PC-9 (cell line): ENCODE measurements at regions not wholly inside any gene's neighbourhood (a gene's known extent, or its start where the extent isn't known, plus 50 kb on each side); places are given as distances from the start of the nearest gene placed in this dataset.

Source experiments
- BruUV-seq: library from RNA; stranded (reverse); fragments of 400-500 nt; replicated peaks from 2 replicates; lab custom pipeline; 2021; lab: Mats Ljungman, UMichigan
- CTCF ChIA-PET: fragments of 300-600 bp; sonication (Branson Sonifier 250); formaldehyde crosslinking; loops from one replicate; lab custom pipeline; 2022; ENCODE audit warnings: antibody characterized with exemption; lab: Charles Lee
- POLR2A ChIA-PET: fragments of 300-600 bp; sonication (Branson Sonifier 250); formaldehyde crosslinking; loops from one replicate; lab custom pipeline; 2022; ENCODE audit warnings: antibody characterized with exemption; ENCODE audit not compliant: unreplicated experiment; lab: Charles Lee
- DNase-seq, 2 experiments: peaks; one replicate each; pipeline versions ENCODE4 v3.0.0 to v3.0.0-alpha.2; 2015 to 2022; ENCODE audit warnings: mixed read lengths in 1 of 2
- H2AFZ ChIP-seq: fragments of 200-600 bp; sonication (generic); 2 replicates; pipeline ENCODE4 v1.8.1; 2017; ENCODE audit warnings: antibody characterized with exemption
- H3F3A ChIP-seq: fragments of 200-600 bp; sonication (generic); 2 replicates; pipeline ENCODE4 v1.8.1; 2017; ENCODE audit warnings: antibody characterized with exemption, mild to moderate bottlenecking, low read depth; ENCODE audit not compliant: insufficient read depth
- H3K27ac ChIP-seq: fragments of 200-600 bp; sonication (generic); 2 replicates; pipeline ENCODE4 v1.6.1; 2016; ENCODE audit warnings: mixed run types
- H3K27me3 ChIP-seq: fragments of 200-600 bp; sonication (generic); 2 replicates; pipeline ENCODE4 v1.6.1; 2016; ENCODE audit warnings: low read depth, mixed run types; ENCODE audit not compliant: insufficient read depth
- H3K36me3 ChIP-seq: fragments of 200-600 bp; sonication (generic); 2 replicates; pipeline ENCODE4 v1.6.1; 2016; ENCODE audit warnings: low read depth, mixed run types
- H3K4me1 ChIP-seq: fragments of 200-600 bp; sonication (generic); replicated peaks from 2 replicates; pipeline ENCODE4 v1.6.1; 2016; ENCODE audit warnings: mixed run types; ENCODE audit not compliant: insufficient read depth
- H3K4me2 ChIP-seq: fragments of 200-600 bp; sonication (generic); 2 replicates; pipeline ENCODE4 v1.6.1; 2017; ENCODE audit warnings: mixed run types
- H3K4me3 ChIP-seq: fragments of 200-600 bp; sonication (generic); 2 replicates; pipeline ENCODE4 v1.6.1; 2016; ENCODE audit warnings: mixed run types
- H3K79me2 ChIP-seq: fragments of 200-600 bp; sonication (generic); 2 replicates; pipeline ENCODE4 v1.6.1; 2017; ENCODE audit warnings: low read depth, mixed run types
- H3K9me2 ChIP-seq: fragments of 200-600 bp; sonication (generic); 2 replicates; pipeline ENCODE4 v1.8.1; 2017; ENCODE audit warnings: mild to moderate bottlenecking; ENCODE audit not compliant: insufficient read depth
- H3K9me3 ChIP-seq: fragments of 200-600 bp; sonication (generic); 2 replicates; pipeline ENCODE4 v1.8.1; 2016; ENCODE audit warnings: low read depth; ENCODE audit not compliant: insufficient read depth
- H4K20me1 ChIP-seq: fragments of 200-600 bp; sonication (generic); 2 replicates; pipeline ENCODE4 v1.8.1; 2017; ENCODE audit not compliant: insufficient read depth
- EZH2 ChIP-seq: fragments of 200-600 bp; sonication (generic); IDR thresholded peaks from 2 replicates; pipeline ENCODE4 v1.8.0; 2017; ENCODE audit warnings: antibody characterized with exemption, low read depth
- intact Hi-C: fragments of 100-400 bp; cut with micrococcal nuclease; formaldehyde crosslinking; loops from one replicate; pipeline ENCODE4 v1.10.0; 2022; ENCODE audit not compliant: unreplicated experiment
- TF ChIP-seq, protein P1 (sequence below): fragments of 200-600 bp; sonication (generic); conservative IDR thresholded peaks from 2 replicates; pipeline ENCODE4 v1.6.1; 2017; ENCODE audit warnings: mixed run types, antibody characterized with exemption, mild to moderate bottlenecking, moderate library complexity

DNA sequence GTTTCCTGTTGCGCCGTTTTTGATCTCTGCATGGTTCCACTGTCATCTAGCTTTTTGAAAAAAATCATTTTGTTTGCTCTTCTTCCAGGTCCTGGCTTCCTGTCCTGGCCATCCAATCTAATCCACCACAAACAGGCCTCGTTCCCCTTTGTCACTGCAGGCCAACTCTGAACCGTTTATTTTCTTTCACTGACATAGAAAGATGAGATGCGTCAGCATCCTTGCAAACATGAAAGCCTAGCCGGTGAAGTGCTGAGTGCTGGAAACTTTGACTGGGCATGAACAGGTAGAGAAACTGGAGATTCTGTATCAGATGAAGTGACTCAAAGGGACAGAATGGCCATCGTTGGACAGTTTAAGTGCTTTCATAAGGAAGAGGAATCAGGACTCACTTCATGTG, 1247.8 kb downstream of the TYW1 start:
- BruUV-seq: no TSS peak
- H3K79me2 ChIP-seq: no peaks in the 10 kb centered on the region
- H4K20me1 ChIP-seq: no peaks in the 10 kb centered on the region
- H3K4me3 ChIP-seq: no peak overlapping the region
- H3K36me3 ChIP-seq: no peaks in the 10 kb centered on the region
- intact Hi-C loops: no loop called here
- no peak overlapping the region for H2AFZ ChIP-seq
- H3K27me3 ChIP-seq: no peaks in the 10 kb centered on the region
- H3F3A ChIP-seq: peaks cover 26% of the 10 kb centered on the region
- no peak for DNase-seq
- H3K9me3 ChIP-seq: no peaks in the 10 kb centered on the region; the same call in 1 of the 2 replicates
- no peak overlapping the region for H3K4me2 ChIP-seq
- ChIA-PET POLR2A (no interaction called here), CTCF (no interaction called here)
- no peak overlapping the region; the same call in 1 of the 2 replicates for H3K27ac ChIP-seq
- H3K4me1 ChIP-seq: peaks cover 30% of the 10 kb centered on the region
- no peak for TF ChIP-seq EZH2
- TF ChIP-seq, protein P1, sequence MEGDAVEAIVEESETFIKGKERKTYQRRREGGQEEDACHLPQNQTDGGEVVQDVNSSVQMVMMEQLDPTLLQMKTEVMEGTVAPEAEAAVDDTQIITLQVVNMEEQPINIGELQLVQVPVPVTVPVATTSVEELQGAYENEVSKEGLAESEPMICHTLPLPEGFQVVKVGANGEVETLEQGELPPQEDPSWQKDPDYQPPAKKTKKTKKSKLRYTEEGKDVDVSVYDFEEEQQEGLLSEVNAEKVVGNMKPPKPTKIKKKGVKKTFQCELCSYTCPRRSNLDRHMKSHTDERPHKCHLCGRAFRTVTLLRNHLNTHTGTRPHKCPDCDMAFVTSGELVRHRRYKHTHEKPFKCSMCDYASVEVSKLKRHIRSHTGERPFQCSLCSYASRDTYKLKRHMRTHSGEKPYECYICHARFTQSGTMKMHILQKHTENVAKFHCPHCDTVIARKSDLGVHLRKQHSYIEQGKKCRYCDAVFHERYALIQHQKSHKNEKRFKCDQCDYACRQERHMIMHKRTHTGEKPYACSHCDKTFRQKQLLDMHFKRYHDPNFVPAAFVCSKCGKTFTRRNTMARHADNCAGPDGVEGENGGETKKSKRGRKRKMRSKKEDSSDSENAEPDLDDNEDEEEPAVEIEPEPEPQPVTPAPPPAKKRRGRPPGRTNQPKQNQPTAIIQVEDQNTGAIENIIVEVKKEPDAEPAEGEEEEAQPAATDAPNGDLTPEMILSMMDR: no peak
- no peaks in the 10 kb centered on the region for H3K9me2 ChIP-seq

DNA sequence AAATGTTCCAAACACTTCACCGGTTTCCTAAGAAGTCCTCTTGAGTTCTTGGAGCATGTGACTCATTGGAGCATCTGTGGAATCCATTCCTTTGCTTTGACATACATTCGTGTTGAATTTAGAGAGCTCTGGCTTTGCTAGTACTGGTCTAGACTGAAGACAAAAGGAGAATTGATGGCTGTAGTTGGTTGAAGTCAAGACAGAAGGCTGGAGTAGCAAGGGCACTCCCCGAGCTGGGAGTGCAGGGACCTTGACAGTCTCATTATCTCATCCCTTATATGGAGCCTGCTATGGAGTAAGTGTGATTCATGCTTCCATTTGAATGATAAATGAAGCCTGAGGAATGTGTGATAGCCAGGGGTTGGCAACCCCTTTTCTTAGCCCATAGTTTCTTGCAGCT, 1249.1 kb downstream of the TYW1 start:
- DNase-seq: peak in 1 of 2 experiments; percentile 78
- POLR2A ChIA-PET: no interaction called here

DNA sequence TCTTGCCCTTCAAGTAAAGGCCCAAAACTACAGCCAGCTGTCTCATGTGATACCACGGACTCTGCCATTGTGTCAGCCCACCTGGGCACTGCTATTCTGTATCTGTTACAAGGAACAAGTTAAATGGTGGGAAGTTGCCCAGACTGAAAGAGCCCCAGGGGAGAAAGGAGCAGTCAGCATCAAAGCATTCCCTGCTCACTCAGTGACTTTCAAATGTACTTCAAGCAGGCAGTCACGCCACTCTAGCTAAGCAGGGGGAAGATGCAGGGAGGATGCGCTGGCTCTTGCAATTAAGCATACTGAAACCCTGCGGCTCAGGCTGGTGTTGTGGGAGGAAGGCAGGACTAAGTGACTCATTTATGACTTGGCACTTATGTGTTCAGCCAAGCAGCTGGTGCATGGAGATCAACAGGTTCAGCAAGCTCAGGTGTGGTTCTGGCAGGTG, 1249.6 kb downstream of the TYW1 start:
- intact Hi-C loops: no loop called here
- peak overlapping the region; percentile 97 for H3K27ac ChIP-seq
- DNase-seq: peak; percentile 3 to 99
- BruUV-seq: no TSS peak
- no peaks in the 10 kb centered on the region for H3K36me3 ChIP-seq
- no peaks in the 10 kb centered on the region; the same call in 1 of the 2 replicates for H3K9me3 ChIP-seq
- no peaks in the 10 kb centered on the region for H3K79me2 ChIP-seq
- ChIA-PET POLR2A (no interaction called here), CTCF (no interaction called here)
- no peaks in the 10 kb centered on the region for H3K27me3 ChIP-seq
- H3K4me3 ChIP-seq: peak overlapping the region; percentile 6; the same call in 1 of the 2 replicates
- H4K20me1 ChIP-seq: no peaks in the 10 kb centered on the region
- H3F3A ChIP-seq: peaks cover 26% of the 10 kb centered on the region
- H3K9me2 ChIP-seq: no peaks in the 10 kb centered on the region
- TF ChIP-seq, protein P1: no peak
- no peak for TF ChIP-seq EZH2
- peaks cover 30% of the 10 kb centered on the region for H3K4me1 ChIP-seq
- peak overlapping the region; percentile 70 for H3K4me2 ChIP-seq
- H2AFZ ChIP-seq: peak overlapping the region; percentile 9; the same call in 1 of the 2 replicates

More for the DNA sequence above, 1249.1 kb downstream of the TYW1 start:
- intact Hi-C loops: no loop called here
- peaks cover 30% of the 10 kb centered on the region for H3K4me1 ChIP-seq
- no TSS peak for BruUV-seq
- H3K27me3 ChIP-seq: no peaks in the 10 kb centered on the region
- no peaks in the 10 kb centered on the region for H3K36me3 ChIP-seq
- no peak overlapping the region for H3K4me3 ChIP-seq
- peaks cover 26% of the 10 kb centered on the region for H3F3A ChIP-seq
- no peaks in the 10 kb centered on the region; the same call in 1 of the 2 replicates for H3K9me3 ChIP-seq
- no peaks in the 10 kb centered on the region for H3K9me2 ChIP-seq
- TF ChIP-seq, protein P1: no peak
- no peak for TF ChIP-seq EZH2
- H3K4me2 ChIP-seq: peak overlapping the region; percentile 70
- CTCF ChIA-PET: no interaction called here
- peak overlapping the region; percentile 97 for H3K27ac ChIP-seq
- no peaks in the 10 kb centered on the region for H3K79me2 ChIP-seq
- no peaks in the 10 kb centered on the region for H4K20me1 ChIP-seq
- H2AFZ ChIP-seq: peak overlapping the region; percentile 9; the same call in 1 of the 2 replicates
